ENCODE measurements at regions not wholly inside any gene's neighbourhood (a gene's known extent, or its start where the extent isn't known, plus 50 kb on each side); places are given as distances from the start of the nearest gene placed in this dataset.
"Not testable (repeated sequence)": the region's sequence is repeated elsewhere in the genome, so short reads cannot be mapped to it uniquely, and the experiment has no call there.

DNA sequence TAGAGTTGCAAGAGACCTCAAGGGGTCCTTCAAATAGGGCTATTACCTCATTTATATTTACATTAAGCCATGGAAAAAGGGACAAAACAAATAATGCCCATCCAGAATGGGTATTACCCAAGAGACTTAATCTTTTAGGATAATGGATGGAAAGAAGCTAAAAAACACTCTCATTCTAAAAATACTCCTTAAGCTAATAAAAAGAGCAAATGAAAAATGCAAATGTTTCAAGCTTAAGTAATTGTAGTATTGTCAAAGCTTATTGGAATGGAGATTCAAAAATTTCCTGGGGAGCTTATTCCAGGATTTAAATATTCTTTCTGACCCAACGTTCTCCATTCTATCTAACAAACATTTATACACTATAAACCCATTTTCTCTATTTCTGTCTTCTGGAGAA lies 107.8 kb upstream of the SPIN4 start:
- DNase-seq = no peak

DNA sequence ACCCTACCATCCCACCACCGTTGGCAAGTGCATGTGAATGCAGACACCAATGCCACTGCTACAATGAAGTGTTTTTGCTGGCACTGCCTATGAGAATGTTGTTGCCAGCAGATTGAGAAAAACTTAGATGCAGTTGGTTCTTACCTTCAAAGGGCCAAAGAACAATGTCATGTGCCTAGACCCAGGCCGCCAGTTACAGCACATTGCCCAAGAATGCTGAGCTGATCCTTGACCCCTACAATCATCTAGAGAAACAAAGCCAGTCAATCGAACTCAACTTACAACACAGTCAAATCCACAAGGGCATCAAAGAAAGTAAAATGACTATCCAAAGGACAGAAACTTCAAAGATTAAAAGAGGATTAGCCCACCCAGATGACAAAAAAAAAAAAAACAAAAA lies 102.4 kb upstream of the SPIN4 start:
- no peak for DNase-seq

DNA sequence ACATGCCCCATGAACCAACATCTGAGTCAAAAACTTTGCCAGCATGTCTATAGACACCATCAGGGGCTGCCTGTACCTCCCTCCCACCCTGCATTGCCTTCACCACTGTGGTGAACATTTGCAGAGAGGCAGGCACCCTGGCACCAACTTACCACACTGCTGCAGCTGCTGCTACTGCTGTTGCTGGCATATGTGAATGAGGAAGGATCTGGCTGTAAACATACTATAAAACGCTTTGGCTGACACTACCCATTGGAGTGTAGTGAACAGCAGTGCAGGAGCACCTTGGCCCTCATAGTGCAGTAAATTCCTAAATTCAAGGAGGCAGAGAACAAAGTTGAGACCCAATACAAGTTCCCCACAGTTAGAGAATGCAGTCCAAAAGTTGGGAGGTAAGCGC lies 90.6 kb upstream of the SPIN4 start:
- DNase-seq = no peak

DNA sequence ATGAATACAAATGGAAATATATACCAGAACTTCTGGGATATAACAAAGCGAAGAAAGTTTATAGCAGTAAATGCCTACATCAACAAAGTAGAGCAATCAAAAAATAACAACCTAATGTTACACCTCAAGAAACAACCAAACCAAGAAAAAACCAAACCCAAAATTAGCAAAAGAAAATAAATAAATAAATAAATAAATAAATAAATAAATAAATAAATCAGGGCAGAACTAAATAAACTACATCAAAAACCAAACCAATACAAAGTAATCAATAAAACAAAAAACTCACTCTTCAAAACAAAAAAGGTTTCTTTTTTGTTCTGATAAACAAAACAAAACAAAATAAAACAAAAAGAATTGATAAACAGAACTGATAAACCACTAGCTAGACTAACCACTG lies 88.4 kb upstream of the SPIN4 start:
- DNase-seq = no peak

DNA sequence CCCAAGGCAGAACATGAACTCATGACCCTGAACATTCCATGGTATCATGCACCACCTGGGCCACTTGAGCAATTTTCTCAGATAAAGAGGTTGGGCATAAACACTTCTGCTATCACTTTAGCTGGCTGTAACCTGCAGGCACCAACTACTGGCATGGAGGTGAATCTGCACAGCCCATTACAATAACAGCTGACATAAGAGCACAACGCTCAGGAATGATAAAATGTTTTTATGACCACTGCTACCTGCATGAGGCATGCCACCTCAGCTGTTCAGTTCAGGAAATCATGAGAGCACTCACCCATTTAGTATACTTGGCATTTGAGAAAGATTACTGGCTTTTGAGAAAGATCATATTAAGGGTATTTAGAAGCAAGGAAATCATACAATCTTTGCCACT lies 85.7 kb upstream of the SPIN4 start:
- no peak for DNase-seq

DNA sequence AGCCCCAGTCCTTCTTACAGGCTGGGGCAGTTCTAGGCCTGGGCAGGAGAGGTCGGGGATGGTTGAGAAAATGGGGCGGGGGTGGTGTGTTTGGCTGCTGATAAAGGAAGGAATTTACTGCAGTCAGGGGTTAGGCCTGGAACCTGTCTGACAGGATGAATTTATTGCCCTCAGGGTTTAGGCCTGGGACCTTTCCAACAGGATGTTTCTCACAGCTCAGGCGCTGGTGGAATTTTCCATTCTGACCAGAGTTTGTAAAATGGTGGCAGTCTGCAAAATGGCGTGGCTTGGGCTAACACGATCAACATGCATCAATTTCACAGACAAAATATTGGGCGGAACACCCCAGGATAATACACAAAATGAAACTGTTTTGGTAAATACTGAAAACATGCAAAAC lies 83.5 kb upstream of the SPIN4 start:
- no peak for DNase-seq

DNA sequence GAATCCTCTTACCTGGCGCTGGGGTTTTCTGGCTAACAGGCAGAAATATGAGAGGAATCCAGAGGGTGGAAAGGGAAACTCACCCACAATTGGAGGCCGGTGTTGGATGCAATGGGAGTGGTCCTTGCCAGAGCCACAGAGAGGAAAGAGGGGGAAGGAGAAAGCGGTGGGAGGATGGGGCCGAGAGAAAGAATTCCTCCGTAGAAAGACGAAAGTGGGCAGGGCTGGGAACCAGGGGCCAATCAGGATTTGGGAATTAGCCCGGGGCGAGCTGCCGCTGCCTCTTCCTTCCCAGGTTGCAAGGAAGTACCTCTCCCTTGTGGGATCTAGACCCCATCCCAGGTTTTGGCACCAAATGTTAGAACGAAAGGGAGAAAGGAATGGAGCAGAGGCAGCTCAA lies 83.1 kb upstream of the SPIN4 start:
- DNase-seq = no peak

DNA sequence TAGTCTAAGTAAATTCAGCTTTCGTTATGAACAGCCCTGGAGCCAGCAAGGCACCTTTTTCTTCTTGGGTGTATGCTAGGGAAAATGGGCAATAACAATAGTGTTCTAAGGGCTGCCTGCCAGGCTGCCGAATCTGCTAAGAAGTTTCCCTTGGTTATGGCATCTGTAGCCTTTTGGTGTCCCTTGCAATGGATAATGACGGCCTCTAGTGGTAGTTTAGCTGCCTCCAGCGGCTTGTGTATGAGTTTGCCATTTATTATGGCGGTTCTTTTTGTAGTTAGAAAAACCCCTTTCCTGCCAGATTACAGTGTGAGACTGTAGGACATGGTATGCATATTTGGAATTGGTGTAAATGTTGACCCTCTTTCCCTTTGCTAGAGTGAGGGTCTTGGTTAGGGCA lies 78.9 kb upstream of the SPIN4 start:
- DNase-seq = no peak

DNA sequence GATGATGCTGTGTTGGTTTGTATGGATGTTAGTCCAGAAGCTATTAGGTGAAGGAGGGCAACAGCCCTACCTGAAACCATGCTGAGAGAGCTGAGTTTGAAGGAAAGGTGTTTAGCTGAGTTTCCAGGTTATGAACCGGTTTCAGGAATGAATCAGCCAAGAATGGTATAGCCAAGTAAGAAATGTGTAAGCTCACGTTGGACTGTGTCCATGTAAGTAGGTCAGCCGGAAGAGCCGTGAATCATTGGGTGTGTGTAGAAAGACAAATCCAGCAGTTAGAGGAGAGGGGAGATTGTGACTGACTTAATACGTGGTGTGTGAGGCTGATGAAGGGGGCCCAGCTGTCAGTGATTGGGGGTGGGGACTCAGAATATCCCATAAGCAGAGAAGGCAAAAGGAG lies 77.2 kb upstream of the SPIN4 start:
- no peak for DNase-seq

DNA sequence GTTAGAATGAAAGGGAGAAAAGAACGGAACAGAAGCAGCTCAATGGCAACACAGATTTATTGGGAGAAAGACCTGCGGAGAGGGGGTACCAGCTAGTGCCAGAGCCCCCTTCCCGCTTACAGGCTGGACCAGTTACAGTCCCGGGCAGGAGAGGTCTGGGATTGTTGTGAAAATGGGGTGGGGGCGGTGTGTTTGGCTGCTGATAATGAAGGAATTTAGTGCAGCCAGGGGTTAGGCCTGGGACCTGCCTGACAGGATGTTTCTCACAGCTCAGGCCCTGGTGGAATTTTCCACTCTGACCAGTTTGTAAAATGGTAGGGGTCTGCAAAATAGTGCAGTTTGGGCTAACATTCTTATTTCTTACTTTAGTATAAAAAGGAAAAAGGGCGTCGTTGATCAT lies 75.4 kb upstream of the SPIN4 start:
- no peak for DNase-seq

DNA sequence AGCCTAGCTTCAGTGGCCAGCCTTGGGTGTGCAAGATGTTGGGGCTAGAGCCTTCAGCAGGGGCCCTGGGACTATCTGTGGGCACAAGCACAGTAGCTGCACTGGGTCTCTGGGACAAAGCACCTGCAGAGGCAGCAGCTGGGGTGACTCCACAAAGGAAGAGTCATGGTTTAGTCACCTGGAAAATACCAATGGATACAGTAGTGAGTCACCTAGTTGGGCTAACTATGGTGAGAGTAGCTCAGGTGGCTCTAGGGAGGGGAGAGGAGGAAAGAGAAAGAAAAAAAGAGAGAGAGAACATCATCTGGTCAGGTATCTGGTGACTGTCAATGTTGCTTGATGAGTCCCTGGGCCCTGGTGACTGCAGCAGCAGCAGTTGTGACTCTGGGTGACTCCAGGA lies 72.9 kb upstream of the SPIN4 start:
- no peak for DNase-seq

DNA sequence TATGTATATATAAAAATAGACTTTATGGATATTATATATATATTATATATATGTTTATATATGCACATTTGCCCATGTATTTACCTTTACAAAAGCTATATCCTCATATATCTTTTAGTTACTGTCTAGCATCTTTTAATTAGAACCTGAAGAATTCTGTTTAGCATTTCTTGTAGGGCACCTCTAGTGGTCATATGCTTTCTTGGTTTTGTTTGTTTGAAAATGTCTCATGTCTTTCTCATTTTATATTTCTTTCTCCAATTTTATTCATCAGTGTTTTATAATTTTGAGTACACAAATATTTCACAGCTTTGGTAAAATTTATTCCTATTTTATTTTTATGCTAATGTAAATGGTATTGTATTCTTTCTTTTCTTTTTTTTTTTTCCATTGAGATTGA lies 70.3 kb upstream of the SPIN4 start:
- no peak for DNase-seq

DNA sequence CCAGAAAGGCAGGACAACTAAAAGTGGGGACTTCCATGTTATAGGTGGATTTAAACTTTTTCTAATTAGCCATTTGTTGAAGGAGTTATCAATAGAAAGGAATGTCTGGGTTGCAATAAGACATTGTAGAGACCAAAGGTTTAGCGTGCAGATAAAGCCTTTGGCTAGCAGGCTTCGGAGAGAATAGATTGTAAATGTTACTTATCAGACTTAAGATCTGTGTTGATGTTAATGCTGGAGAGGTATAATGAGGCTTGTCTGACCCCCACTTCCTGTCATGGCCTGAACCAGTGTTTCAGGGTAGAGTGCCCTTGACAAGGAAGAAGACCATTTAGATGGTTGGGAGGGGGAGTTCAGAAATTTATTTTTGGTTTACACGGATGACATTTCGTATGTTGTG lies 67.1 kb upstream of the SPIN4 start:
- DNase-seq = no peak

DNA sequence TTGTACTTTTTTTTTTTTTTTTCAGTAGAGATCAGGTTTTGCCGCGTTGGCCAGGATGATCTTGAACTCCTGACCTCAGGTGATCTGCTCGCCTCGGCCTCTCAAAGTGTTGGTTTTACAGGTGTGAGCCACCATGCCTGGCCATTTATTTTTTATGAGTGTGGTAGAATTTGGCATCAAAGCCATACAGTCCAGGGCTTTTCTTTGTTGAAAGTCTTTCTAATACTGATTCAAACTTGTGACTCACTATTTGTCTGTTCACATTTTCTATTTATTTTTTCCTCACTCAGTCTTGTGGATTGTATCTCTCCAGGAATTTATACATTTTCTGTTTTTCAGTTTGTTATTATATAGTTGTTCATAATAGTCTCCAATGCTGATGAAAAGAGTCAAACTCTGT lies 66.5 kb upstream of the SPIN4 start:
- DNase-seq = no peak

DNA sequence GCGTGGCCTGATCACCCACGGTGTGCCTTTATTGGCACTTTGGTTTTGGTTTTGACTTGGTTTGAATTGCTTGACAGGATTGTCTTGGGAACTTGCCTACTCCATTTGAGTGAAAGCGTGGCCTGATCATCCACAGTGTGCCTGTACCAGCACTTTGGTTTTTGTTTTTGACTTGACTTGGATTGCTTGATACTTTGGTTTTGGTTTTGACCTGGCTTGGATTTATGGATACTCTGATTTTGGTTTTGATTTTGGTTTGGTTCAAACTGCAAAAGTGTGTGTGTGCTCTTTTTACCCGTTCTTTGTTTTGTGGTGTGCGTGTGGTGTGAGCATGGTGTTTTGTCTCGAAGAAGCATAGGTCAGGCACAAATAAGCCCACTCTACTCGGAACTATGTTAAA lies 58.8 kb upstream of the SPIN4 start:
- DNase-seq = not testable (repeated sequence)

DNA sequence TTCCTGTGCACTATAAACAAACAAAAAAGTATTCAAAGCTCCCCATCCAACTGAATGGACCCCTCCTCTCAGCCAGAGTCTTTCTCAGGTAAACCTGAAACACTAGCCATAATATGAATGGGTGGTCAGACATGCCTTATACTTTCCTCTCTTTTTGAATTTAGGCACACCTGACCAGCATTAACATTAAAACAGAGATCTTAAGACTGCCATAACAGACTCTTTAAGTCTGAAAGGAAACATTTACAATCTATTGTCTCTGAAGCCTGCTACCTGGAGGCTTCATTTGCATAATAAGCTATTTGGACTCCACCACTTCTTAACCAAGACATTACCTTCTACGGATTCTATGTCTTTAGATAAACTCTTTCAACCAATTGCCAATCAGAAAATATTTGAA lies 56.9 kb upstream of the SPIN4 start:
- no peak for DNase-seq

DNA sequence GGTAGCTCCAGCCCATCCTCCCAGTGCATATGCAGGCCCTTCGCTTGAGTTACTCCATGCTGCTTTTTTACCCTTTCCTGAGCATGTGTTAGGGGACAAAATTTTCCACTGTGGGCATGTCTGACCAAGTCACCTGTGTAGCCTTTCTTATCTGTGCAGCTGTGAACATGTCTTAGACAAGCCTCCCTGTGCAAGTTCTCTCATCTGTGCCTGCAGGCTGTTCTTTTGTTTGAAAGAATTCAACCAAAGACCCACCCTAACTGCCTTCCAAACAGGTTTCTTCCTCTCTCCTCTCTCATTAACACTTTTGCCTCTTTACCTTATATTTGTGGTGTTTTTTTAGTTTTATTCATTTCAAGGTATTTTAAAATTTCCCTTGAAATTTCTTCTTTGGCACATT lies 53.2 kb upstream of the SPIN4 start:
- DNase-seq = no peak

DNA sequence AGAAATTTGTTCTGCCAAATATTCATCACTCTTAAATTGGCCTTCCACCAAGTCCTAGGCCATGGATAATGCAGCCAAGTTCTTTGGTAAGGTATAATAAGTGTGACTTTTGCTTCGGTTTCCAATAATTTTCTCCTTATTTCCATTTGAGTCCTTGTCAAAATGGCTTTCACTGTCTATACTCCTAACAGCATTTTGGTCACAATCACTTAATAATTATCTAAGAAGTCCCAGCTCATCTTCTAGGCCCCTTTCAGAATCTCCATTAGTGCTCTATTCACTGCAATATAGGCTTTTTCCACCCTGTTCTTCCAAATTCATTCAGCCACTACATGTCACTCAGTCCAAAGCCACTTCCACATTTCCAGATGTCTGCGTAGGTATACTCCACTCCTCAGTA lies 51.0 kb upstream of the SPIN4 start:
- DNase-seq = no peak
